ENCODE measurements at regions not wholly inside any gene's neighbourhood (a gene's known extent, or its start where the extent isn't known, plus 50 kb on each side); places are given as distances from the start of the nearest gene placed in this dataset.

DNA sequence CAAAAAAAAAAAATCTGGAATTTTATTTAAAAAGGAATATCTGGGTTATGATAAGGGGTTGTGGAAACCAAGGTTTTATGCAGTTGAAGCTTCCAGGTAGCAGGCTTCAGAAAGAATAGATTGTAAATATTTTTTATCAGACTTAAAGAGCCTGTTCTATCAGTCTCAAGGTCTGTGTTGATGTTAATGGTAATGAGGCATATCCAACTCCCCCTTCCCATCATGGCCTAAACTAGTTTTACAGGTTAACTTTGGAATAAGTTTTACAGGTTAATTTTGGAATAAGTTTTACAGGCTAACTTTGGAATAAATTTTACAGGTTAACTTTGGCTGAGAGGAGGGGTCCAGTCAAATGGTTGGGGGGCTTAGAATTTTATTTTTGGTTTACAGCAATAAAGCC, 92.4 kb downstream of the CD24 start:
- TF ChIP-seq EZH2 (IDR thresholded peaks at IDR 0.05; ENCODE audit: low read length, missing control alignments): no peak
- TF ChIP-seq, protein P1, sequence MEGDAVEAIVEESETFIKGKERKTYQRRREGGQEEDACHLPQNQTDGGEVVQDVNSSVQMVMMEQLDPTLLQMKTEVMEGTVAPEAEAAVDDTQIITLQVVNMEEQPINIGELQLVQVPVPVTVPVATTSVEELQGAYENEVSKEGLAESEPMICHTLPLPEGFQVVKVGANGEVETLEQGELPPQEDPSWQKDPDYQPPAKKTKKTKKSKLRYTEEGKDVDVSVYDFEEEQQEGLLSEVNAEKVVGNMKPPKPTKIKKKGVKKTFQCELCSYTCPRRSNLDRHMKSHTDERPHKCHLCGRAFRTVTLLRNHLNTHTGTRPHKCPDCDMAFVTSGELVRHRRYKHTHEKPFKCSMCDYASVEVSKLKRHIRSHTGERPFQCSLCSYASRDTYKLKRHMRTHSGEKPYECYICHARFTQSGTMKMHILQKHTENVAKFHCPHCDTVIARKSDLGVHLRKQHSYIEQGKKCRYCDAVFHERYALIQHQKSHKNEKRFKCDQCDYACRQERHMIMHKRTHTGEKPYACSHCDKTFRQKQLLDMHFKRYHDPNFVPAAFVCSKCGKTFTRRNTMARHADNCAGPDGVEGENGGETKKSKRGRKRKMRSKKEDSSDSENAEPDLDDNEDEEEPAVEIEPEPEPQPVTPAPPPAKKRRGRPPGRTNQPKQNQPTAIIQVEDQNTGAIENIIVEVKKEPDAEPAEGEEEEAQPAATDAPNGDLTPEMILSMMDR (conservative IDR thresholded peaks at IDR 0.05 in 1 of 2, IDR thresholded peaks at IDR 0.05 in 1 of 2; ENCODE audit: low read depth in 1 of 2, low read length in 2 of 2): no peak
- Histone ChIP-seq H3K9ac (ENCODE audit: insufficient read depth, low read length) (no peak overlapping the region), H3K9me3 (ENCODE audit: control insufficient read depth, insufficient read depth, low read depth, low read length) (no peaks in the 10 kb centered on the region), H3K79me2 (ENCODE audit: control insufficient read depth, insufficient read depth, low read length) (no peaks in the 10 kb centered on the region), H4K20me1 (ENCODE audit: control insufficient read depth, extremely low read depth, insufficient read depth, low read length) (no peaks in the 10 kb centered on the region), H2AFZ (ENCODE audit: low read length) (no peak overlapping the region), H3K27ac (ENCODE audit: insufficient read depth, low read length) (no peak overlapping the region), H3K4me1 (ENCODE audit: control insufficient read depth, extremely low read depth, insufficient read depth, low read length) (no peaks in the 10 kb centered on the region), H3K4me2 (ENCODE audit: extremely low read depth, insufficient read depth, low read length) (no peak overlapping the region), H3K36me3 (ENCODE audit: control insufficient read depth, insufficient read depth, low read length) (no peaks in the 10 kb centered on the region), H3K4me3 (replicated peaks in 1 of 4; ENCODE audit: control extremely low read depth in 1 of 4, insufficient read depth in 1 of 4, low read depth in 3 of 4, low read length in 4 of 4) (no peak overlapping the region), H3K27me3 (ENCODE audit: control insufficient read depth, insufficient read depth, low read length) (no peaks in the 10 kb centered on the region)
- DNase-seq (ENCODE audit: low read depth in 2 of 2): no peak

DNA sequence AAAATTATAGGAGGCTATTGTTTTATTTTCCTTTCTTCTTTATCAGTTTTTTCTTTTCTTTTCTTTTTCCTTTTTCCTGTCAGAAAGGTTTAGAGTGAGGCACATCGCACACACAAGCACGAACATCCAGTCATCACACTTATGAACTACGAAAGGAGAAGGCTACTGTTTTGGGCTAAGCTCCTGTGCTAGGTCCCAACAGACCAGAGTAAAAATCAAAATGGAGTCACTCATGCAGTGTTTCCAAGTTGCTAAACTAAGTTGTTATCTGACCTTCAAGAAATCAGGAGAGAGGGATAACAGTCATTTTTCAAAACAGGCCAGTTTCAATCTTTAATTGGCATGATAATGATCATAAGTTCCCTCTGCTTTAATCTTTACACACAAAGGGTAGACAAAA, 93.6 kb downstream of the CD24 start:
- Histone ChIP-seq H3K27ac (ENCODE audit: insufficient read depth, low read length) (no peak overlapping the region), H3K79me2 (ENCODE audit: control insufficient read depth, insufficient read depth, low read length) (no peaks in the 10 kb centered on the region), H3K4me3 (replicated peaks in 1 of 4; ENCODE audit: control extremely low read depth in 1 of 4, insufficient read depth in 1 of 4, low read depth in 3 of 4, low read length in 4 of 4) (no peak overlapping the region), H2AFZ (ENCODE audit: low read length) (no peak overlapping the region), H4K20me1 (ENCODE audit: control insufficient read depth, extremely low read depth, insufficient read depth, low read length) (no peaks in the 10 kb centered on the region), H3K4me2 (ENCODE audit: extremely low read depth, insufficient read depth, low read length) (no peak overlapping the region), H3K9me3 (ENCODE audit: control insufficient read depth, insufficient read depth, low read depth, low read length) (no peaks in the 10 kb centered on the region), H3K9ac (ENCODE audit: insufficient read depth, low read length) (no peak overlapping the region), H3K36me3 (ENCODE audit: control insufficient read depth, insufficient read depth, low read length) (no peaks in the 10 kb centered on the region), H3K27me3 (ENCODE audit: control insufficient read depth, insufficient read depth, low read length) (no peaks in the 10 kb centered on the region), H3K4me1 (ENCODE audit: control insufficient read depth, extremely low read depth, insufficient read depth, low read length) (no peaks in the 10 kb centered on the region)
- DNase-seq (ENCODE audit: low read depth in 2 of 2): no peak
- TF ChIP-seq EZH2 (IDR thresholded peaks at IDR 0.05; ENCODE audit: low read length, missing control alignments): no peak
- TF ChIP-seq, protein P1 (conservative IDR thresholded peaks at IDR 0.05 in 1 of 2, IDR thresholded peaks at IDR 0.05 in 1 of 2; ENCODE audit: low read depth in 1 of 2, low read length in 2 of 2): no peak

DNA sequence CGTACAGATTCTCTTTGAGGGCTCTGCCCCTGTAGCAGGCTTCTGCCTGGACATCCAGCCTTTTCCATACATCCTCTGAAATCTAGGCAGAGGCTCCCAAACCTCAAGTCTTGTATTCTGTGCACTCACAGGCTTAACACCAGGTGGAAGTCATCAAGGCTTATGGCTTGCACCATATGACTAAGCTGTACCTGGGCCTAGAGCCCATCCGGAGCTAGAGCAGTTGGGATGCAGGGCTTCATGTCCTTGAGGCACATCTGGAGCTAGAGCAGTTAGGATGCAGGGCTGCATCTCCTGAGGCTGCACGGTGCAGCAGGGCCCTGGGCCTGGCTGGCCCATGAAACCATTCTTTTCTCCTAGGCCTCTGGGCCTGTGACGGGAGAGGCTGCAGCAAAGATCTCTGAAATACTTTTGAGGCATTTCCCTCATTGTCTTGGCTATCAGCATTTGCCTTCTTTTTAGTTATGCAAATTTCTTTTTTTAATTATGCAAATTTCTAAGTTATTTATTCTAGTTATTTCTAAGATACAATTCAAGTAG, 98.7 kb downstream of the CD24 start:
- H3K27me3 ChIP-seq (ENCODE audit: control insufficient read depth, insufficient read depth, low read length): no peaks in the 10 kb centered on the region
- H2AFZ ChIP-seq (ENCODE audit: low read length): no peak overlapping the region
- no peak overlapping the region for H3K4me2 ChIP-seq (ENCODE audit: extremely low read depth, insufficient read depth, low read length)
- H3K27ac ChIP-seq (ENCODE audit: insufficient read depth, low read length): no peak overlapping the region
- TF ChIP-seq EZH2 (IDR thresholded peaks at IDR 0.05; ENCODE audit: low read length, missing control alignments): no peak
- TF ChIP-seq, protein P1 (conservative IDR thresholded peaks at IDR 0.05 in 1 of 2, IDR thresholded peaks at IDR 0.05 in 1 of 2; ENCODE audit: low read depth in 1 of 2, low read length in 2 of 2): no peak
- H3K36me3 ChIP-seq (ENCODE audit: control insufficient read depth, insufficient read depth, low read length): no peaks in the 10 kb centered on the region
- no peak overlapping the region for H3K9ac ChIP-seq (ENCODE audit: insufficient read depth, low read length)
- no peak for DNase-seq (ENCODE audit: low read depth in 2 of 2)
- H3K4me1 ChIP-seq (ENCODE audit: control insufficient read depth, extremely low read depth, insufficient read depth, low read length): no peaks in the 10 kb centered on the region
- no peak overlapping the region for H3K4me3 ChIP-seq (replicated peaks in 1 of 4; ENCODE audit: control extremely low read depth in 1 of 4, insufficient read depth in 1 of 4, low read depth in 3 of 4, low read length in 4 of 4)
- no peaks in the 10 kb centered on the region for H3K9me3 ChIP-seq (ENCODE audit: control insufficient read depth, insufficient read depth, low read depth, low read length)
- no peaks in the 10 kb centered on the region for H3K79me2 ChIP-seq (ENCODE audit: control insufficient read depth, insufficient read depth, low read length)
- no peaks in the 10 kb centered on the region for H4K20me1 ChIP-seq (ENCODE audit: control insufficient read depth, extremely low read depth, insufficient read depth, low read length)
